Lower lobe of right lung (tissue), 2 donors: ENCODE measurements at regions not wholly inside any gene's neighbourhood (a gene's known extent, or its start where the extent isn't known, plus 50 kb on each side); places are given as distances from the start of the nearest gene placed in this dataset.

ENCODE experiments used
- ATAC-seq, 2 donors: fragments of 200-7000 bp; cut with Tn5 transposase; one replicate each; pipeline ENCODE4 v1.9.1; 2020 to 2022; ENCODE audit warnings: mild to moderate bottlenecking in 2 of 2, moderate library complexity in 2 of 2
- DNase-seq: peaks from one replicate; pipeline ENCODE4 v3.0.0-alpha.2; 2020
- H3K27ac ChIP-seq: fragments of 200-600 bp; one replicate; pipeline ENCODE4 v1.8.0; 2022
- H3K27me3 ChIP-seq: fragments of 200-600 bp; one replicate; pipeline ENCODE4 v1.8.0; 2022; ENCODE audit warnings: low read depth
- H3K36me3 ChIP-seq: fragments of 200-600 bp; one replicate; pipeline ENCODE4 v1.8.0; 2022; ENCODE audit warnings: mild to moderate bottlenecking
- H3K4me1 ChIP-seq: fragments of 200-600 bp; one replicate; pipeline ENCODE4 v1.8.0; 2022
- H3K4me3 ChIP-seq: fragments of 200-600 bp; one replicate; pipeline ENCODE4 v1.8.0; 2022; ENCODE audit warnings: mild to moderate bottlenecking
- H3K9me3 ChIP-seq: fragments of 200-600 bp; one replicate; pipeline ENCODE4 v1.8.0; 2022
- CTCF ChIP-seq: fragments of 200-600 bp; IDR thresholded peaks from one replicate; pipeline ENCODE4 v1.8.0; 2022; ENCODE audit warnings: antibody characterized with exemption, mild to moderate bottlenecking
- intact Hi-C: fragments of 100-400 bp; cut with DNase I; formaldehyde crosslinking; loops from one replicate; pipeline ENCODE4 v1.11.0; 2022
- donor health status: DM: no; HTN: yes; CAD: no; lungs with severe emphysema.

DNA sequence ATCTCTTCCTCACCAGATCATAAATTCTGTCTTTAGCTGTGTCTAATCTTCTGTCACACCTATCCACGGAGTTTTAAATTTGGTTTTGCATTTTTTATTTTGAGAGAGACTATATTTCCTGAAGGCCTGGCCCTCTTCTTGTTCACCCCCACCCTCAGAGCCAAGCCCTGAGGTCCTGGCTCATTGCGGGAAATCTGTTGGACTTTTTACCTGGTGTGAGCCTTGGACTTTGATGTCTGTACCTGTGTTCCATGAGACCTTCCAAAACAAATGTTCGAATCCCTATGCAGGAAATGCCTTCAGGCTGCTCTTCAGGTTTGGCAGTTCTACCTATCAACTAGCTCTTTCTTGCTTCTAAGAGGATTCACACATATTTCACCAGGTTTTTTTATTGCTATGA is 175.2 kb upstream of the GRB10 start:
- no peak overlapping the region for H3K27ac ChIP-seq
- H3K4me3 ChIP-seq = no peak overlapping the region
- H3K9me3 ChIP-seq = no peaks in the 10 kb centered on the region
- no peaks in the 10 kb centered on the region for H3K36me3 ChIP-seq
- intact Hi-C loops = no loop called here
- no peaks in the 10 kb centered on the region for H3K27me3 ChIP-seq
- peaks cover 16% of the 10 kb centered on the region for H3K4me1 ChIP-seq
- DNase-seq (no peak), ATAC-seq (no peak)
- TF ChIP-seq CTCF = no peak

DNA sequence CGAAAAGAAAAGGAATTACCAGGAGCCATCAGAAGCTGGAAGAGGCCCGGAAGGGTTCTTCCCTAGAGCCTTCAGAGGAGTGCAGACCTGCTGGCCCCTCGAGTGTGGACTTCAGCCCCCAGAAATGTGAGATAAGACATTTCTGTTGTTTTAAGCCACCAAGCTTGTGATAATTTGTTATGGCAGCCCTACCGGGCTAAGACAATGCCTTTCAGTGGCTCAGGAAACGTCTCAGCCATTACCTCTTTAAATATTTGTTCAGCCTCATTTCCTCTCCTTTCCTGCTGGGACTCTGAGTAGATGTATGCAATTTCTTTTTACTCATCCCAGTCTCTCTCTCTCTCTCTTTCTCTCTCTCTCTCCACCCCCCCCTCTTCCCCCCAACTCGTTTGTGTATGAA is 174.7 kb upstream of the GRB10 start:
- Histone ChIP-seq H3K9me3 (no peaks in the 10 kb centered on the region), H3K27ac (no peak overlapping the region), H3K4me3 (no peak overlapping the region), H3K27me3 (no peaks in the 10 kb centered on the region), H3K36me3 (no peaks in the 10 kb centered on the region), H3K4me1 (peaks cover 11% of the 10 kb centered on the region)
- ATAC-seq = no peak
- intact Hi-C loops = no loop called here
- no peak for TF ChIP-seq CTCF
- no peak for DNase-seq

- ATAC-seq (no peak), DNase-seq (no peak)
- no peak overlapping the region for H3K4me3 ChIP-seq
- no peaks in the 10 kb centered on the region for H3K9me3 ChIP-seq
- no peak overlapping the region for H3K27ac ChIP-seq
- H3K36me3 ChIP-seq = no peaks in the 10 kb centered on the region
- intact Hi-C loops = no loop called here
- peaks cover 8% of the 10 kb centered on the region for H3K4me1 ChIP-seq
- TF ChIP-seq CTCF = no peak
- H3K27me3 ChIP-seq = no peaks in the 10 kb centered on the region
Observed at GRCh38 chr7:50956522-50957155, 173.9 kb upstream of the GRB10 start.

- peaks cover 8% of the 10 kb centered on the region for H3K4me1 ChIP-seq
- no peak for DNase-seq
- no peak overlapping the region for H3K4me3 ChIP-seq
- H3K27ac ChIP-seq = no peak overlapping the region
- TF ChIP-seq CTCF = no peak
- no peaks in the 10 kb centered on the region for H3K36me3 ChIP-seq
- intact Hi-C loops = no loop called here
- ATAC-seq = peak in 1 of 2 donors; percentile 32
- no peaks in the 10 kb centered on the region for H3K27me3 ChIP-seq
- no peaks in the 10 kb centered on the region for H3K9me3 ChIP-seq
Observed at GRCh38 chr7:50954716-50955115, 172.0 kb upstream of the GRB10 start.

GRCh38 chr7:50954245-50954644 is 171.5 kb upstream of the GRB10 start:
- intact Hi-C loops = no loop called here
- ATAC-seq = no peak

More at GRCh38 chr7:50954245-50954644, 171.5 kb upstream of the GRB10 start:
- no peak for DNase-seq
- Histone ChIP-seq H3K9me3 (peaks cover 5% of the 10 kb centered on the region), H3K4me3 (no peak overlapping the region), H3K27ac (no peak overlapping the region), H3K27me3 (no peaks in the 10 kb centered on the region), H3K36me3 (no peaks in the 10 kb centered on the region), H3K4me1 (peaks cover 8% of the 10 kb centered on the region)
- TF ChIP-seq CTCF = no peak
